Memory B cell (primary cell): ENCODE measurements at regions not wholly inside any gene's neighbourhood (a gene's known extent, or its start where the extent isn't known, plus 50 kb on each side); places are given as distances from the start of the nearest gene placed in this dataset.

Source experiments
- ATAC-seq: fragments of 150-1000 bp; cut with Tn5 transposase; 2 replicates; pipeline ENCODE4 v1.10.0; 2021; ENCODE audit warnings: low read depth, mild to moderate bottlenecking, moderate library complexity
- DNase-seq, 2 donors: peaks; one replicate each; pipeline ENCODE4 v3.0.0; 2022; ENCODE audit warnings: low spot score in 2 of 2
- H3K27ac Mint-ChIP-seq: one replicate; pipeline ENCODE4 v1.8.0; 2022; ENCODE audit warnings: mild to moderate bottlenecking, moderate library complexity, mixed read lengths
- H3K27me3 Mint-ChIP-seq: one replicate; pipeline ENCODE4 v1.8.0; 2022; ENCODE audit warnings: mixed read lengths
- H3K36me3 Mint-ChIP-seq: one replicate; pipeline ENCODE4 v1.8.0; 2022; ENCODE audit warnings: mild to moderate bottlenecking, mixed read lengths
- H3K4me1 Mint-ChIP-seq: one replicate; pipeline ENCODE4 v1.8.0; 2022; ENCODE audit warnings: mixed read lengths
- H3K4me3 Mint-ChIP-seq: one replicate; pipeline ENCODE4 v1.8.0; 2022; ENCODE audit warnings: mild to moderate bottlenecking, moderate library complexity, mixed read lengths
- H3K9me3 Mint-ChIP-seq: one replicate; pipeline ENCODE4 v1.8.0; 2022; ENCODE audit warnings: mixed read lengths

- Mint-ChIP-seq H3K27me3 (peaks cover 10% of the 10 kb centered on the region), H3K36me3 (no peaks in the 10 kb centered on the region), H3K4me3 (no peak overlapping the region), H3K4me1 (peaks cover 5% of the 10 kb centered on the region), H3K9me3 (peaks cover 2% of the 10 kb centered on the region), H3K27ac (no peak overlapping the region)
- no peak for ATAC-seq
- no peak for DNase-seq
These were observed 301.4 kb upstream of the TNP1 start for GRCh38 chr2:217160978-217161973.

- Mint-ChIP-seq H3K27ac (no peak overlapping the region), H3K9me3 (peaks cover 2% of the 10 kb centered on the region), H3K4me1 (peaks cover 5% of the 10 kb centered on the region), H3K4me3 (no peak overlapping the region), H3K27me3 (peaks cover 10% of the 10 kb centered on the region), H3K36me3 (no peaks in the 10 kb centered on the region)
- ATAC-seq (no peak), DNase-seq (no peak)
These were observed 300.4 kb upstream of the TNP1 start for GRCh38 chr2:217160103-217160743.

- no peak overlapping the region for H3K27ac Mint-ChIP-seq
- DNase-seq (no peak), ATAC-seq (no peak)
- H3K36me3 Mint-ChIP-seq, result no peaks in the 10 kb centered on the region
- peaks cover 9% of the 10 kb centered on the region for H3K27me3 Mint-ChIP-seq
- H3K4me1 Mint-ChIP-seq, result peaks cover 5% of the 10 kb centered on the region
- no peak overlapping the region for H3K4me3 Mint-ChIP-seq
- H3K9me3 Mint-ChIP-seq, result no peaks in the 10 kb centered on the region
These were observed 299.1 kb upstream of the TNP1 start for GRCh38 chr2:217158928-217159327.

- DNase-seq (no peak), ATAC-seq (no peak)
- Mint-ChIP-seq H3K27ac (no peak overlapping the region), H3K4me1 (peaks cover 5% of the 10 kb centered on the region), H3K27me3 (peaks cover 9% of the 10 kb centered on the region), H3K4me3 (no peak overlapping the region), H3K9me3 (no peaks in the 10 kb centered on the region), H3K36me3 (no peaks in the 10 kb centered on the region)
These were observed 297.7 kb upstream of the TNP1 start for GRCh38 chr2:217157581-217157980.

GRCh38 chr2:217156801-217157200, 296.9 kb upstream of the TNP1 start:
- H3K9me3 Mint-ChIP-seq, result no peaks in the 10 kb centered on the region
- no peak for ATAC-seq
- DNase-seq, result no peak
- peaks cover 9% of the 10 kb centered on the region for H3K27me3 Mint-ChIP-seq
- H3K4me1 Mint-ChIP-seq, result peaks cover 5% of the 10 kb centered on the region
- no peak overlapping the region for H3K4me3 Mint-ChIP-seq
- no peak overlapping the region for H3K27ac Mint-ChIP-seq
- H3K36me3 Mint-ChIP-seq, result no peaks in the 10 kb centered on the region

GRCh38 chr2:217154923-217155322, 295.1 kb upstream of the TNP1 start:
- no peak for DNase-seq
- H3K9me3 Mint-ChIP-seq, result no peaks in the 10 kb centered on the region
- no peak for ATAC-seq
- H3K27me3 Mint-ChIP-seq, result peaks cover 5% of the 10 kb centered on the region
- no peaks in the 10 kb centered on the region for H3K4me1 Mint-ChIP-seq
- H3K4me3 Mint-ChIP-seq, result no peak overlapping the region
- no peaks in the 10 kb centered on the region for H3K36me3 Mint-ChIP-seq
- no peak overlapping the region for H3K27ac Mint-ChIP-seq

- Mint-ChIP-seq H3K36me3 (no peaks in the 10 kb centered on the region), H3K4me1 (no peaks in the 10 kb centered on the region), H3K27me3 (peaks cover 5% of the 10 kb centered on the region), H3K27ac (no peak overlapping the region), H3K9me3 (no peaks in the 10 kb centered on the region), H3K4me3 (no peak overlapping the region)
- ATAC-seq (no peak), DNase-seq (no peak)
These were observed 293.6 kb upstream of the TNP1 start for GRCh38 chr2:217153510-217153909.

GRCh38 chr2:217152831-217153230, 293.0 kb upstream of the TNP1 start:
- H3K9me3 Mint-ChIP-seq, result no peaks in the 10 kb centered on the region
- ATAC-seq, result no peak
- no peaks in the 10 kb centered on the region for H3K36me3 Mint-ChIP-seq
- peaks cover 3% of the 10 kb centered on the region for H3K27me3 Mint-ChIP-seq
- no peak overlapping the region for H3K27ac Mint-ChIP-seq
- no peak overlapping the region for H3K4me3 Mint-ChIP-seq
- no peak for DNase-seq
- H3K4me1 Mint-ChIP-seq, result no peaks in the 10 kb centered on the region

- no peaks in the 10 kb centered on the region for H3K4me1 Mint-ChIP-seq
- no peak overlapping the region for H3K27ac Mint-ChIP-seq
- peaks cover 6% of the 10 kb centered on the region for H3K27me3 Mint-ChIP-seq
- no peak for DNase-seq
- no peaks in the 10 kb centered on the region for H3K36me3 Mint-ChIP-seq
- no peaks in the 10 kb centered on the region for H3K9me3 Mint-ChIP-seq
- H3K4me3 Mint-ChIP-seq, result no peak overlapping the region
- ATAC-seq, result no peak
These were observed 291.8 kb upstream of the TNP1 start for GRCh38 chr2:217151509-217152206.

GRCh38 chr2:217150236-217150635, 290.4 kb upstream of the TNP1 start:
- no peaks in the 10 kb centered on the region for H3K9me3 Mint-ChIP-seq
- H3K27ac Mint-ChIP-seq, result no peak overlapping the region
- no peak for ATAC-seq
- H3K4me3 Mint-ChIP-seq, result no peak overlapping the region
- no peaks in the 10 kb centered on the region for H3K4me1 Mint-ChIP-seq
- H3K27me3 Mint-ChIP-seq, result peaks cover 6% of the 10 kb centered on the region
- H3K36me3 Mint-ChIP-seq, result no peaks in the 10 kb centered on the region
- DNase-seq, result no peak

GRCh38 chr2:217149087-217149660, 289.3 kb upstream of the TNP1 start:
- Mint-ChIP-seq H3K4me3 (no peak overlapping the region), H3K4me1 (no peaks in the 10 kb centered on the region), H3K36me3 (no peaks in the 10 kb centered on the region), H3K27ac (no peak overlapping the region), H3K9me3 (no peaks in the 10 kb centered on the region), H3K27me3 (peaks cover 6% of the 10 kb centered on the region)
- no peak for ATAC-seq
- no peak for DNase-seq

- ATAC-seq (no peak), DNase-seq (no peak)
- no peak overlapping the region for H3K27ac Mint-ChIP-seq
- no peaks in the 10 kb centered on the region for H3K36me3 Mint-ChIP-seq
- no peaks in the 10 kb centered on the region for H3K9me3 Mint-ChIP-seq
- H3K4me1 Mint-ChIP-seq, result no peaks in the 10 kb centered on the region
- peaks cover 6% of the 10 kb centered on the region for H3K27me3 Mint-ChIP-seq
- H3K4me3 Mint-ChIP-seq, result no peak overlapping the region
These were observed 288.0 kb upstream of the TNP1 start for GRCh38 chr2:217147818-217148217.

GRCh38 chr2:217146956-217147355, 287.1 kb upstream of the TNP1 start:
- Mint-ChIP-seq H3K27me3 (peaks cover 6% of the 10 kb centered on the region), H3K4me1 (no peaks in the 10 kb centered on the region), H3K27ac (no peak overlapping the region), H3K4me3 (no peak overlapping the region), H3K36me3 (no peaks in the 10 kb centered on the region), H3K9me3 (peaks cover 3% of the 10 kb centered on the region)
- DNase-seq, result no peak
- ATAC-seq, result no peak
